GM12878 (cell line): ENCODE measurements at regions not wholly inside any gene's neighbourhood (a gene's known extent, or its start where the extent isn't known, plus 50 kb on each side); places are given as distances from the start of the nearest gene placed in this dataset.

Experiments used
- JUND ChIP-seq: IDR thresholded peaks from 2 replicates; pipeline ENCODE4 v1.6.1; 2012; ENCODE audit warnings: low read depth, mild to moderate bottlenecking, low read length, improper control_type of control experiment, moderate library complexity
- NFYB ChIP-seq: IDR thresholded peaks from 2 replicates; pipeline ENCODE4 v1.6.1; 2011; ENCODE audit warnings: low read depth, mild to moderate bottlenecking, low read length, improper control_type of control experiment, moderate library complexity; ENCODE audit not compliant: insufficient read depth
- SIX5 ChIP-seq: IDR thresholded peaks from 2 replicates; pipeline ENCODE4 v1.6.1; 2011; ENCODE audit warnings: mild to moderate bottlenecking, low read depth, low read length, moderate library complexity; ENCODE audit not compliant: severe bottlenecking
- TF ChIP-seq, protein P1 (sequence below): IDR thresholded peaks from 2 replicates; pipeline ENCODE4 v1.6.1; 2012; ENCODE audit warnings: mild to moderate bottlenecking, low read depth, low read length

- TF ChIP-seq SIX5 (no peak), JUND (no peak), NFYB (no peak)
- TF ChIP-seq, protein P1, sequence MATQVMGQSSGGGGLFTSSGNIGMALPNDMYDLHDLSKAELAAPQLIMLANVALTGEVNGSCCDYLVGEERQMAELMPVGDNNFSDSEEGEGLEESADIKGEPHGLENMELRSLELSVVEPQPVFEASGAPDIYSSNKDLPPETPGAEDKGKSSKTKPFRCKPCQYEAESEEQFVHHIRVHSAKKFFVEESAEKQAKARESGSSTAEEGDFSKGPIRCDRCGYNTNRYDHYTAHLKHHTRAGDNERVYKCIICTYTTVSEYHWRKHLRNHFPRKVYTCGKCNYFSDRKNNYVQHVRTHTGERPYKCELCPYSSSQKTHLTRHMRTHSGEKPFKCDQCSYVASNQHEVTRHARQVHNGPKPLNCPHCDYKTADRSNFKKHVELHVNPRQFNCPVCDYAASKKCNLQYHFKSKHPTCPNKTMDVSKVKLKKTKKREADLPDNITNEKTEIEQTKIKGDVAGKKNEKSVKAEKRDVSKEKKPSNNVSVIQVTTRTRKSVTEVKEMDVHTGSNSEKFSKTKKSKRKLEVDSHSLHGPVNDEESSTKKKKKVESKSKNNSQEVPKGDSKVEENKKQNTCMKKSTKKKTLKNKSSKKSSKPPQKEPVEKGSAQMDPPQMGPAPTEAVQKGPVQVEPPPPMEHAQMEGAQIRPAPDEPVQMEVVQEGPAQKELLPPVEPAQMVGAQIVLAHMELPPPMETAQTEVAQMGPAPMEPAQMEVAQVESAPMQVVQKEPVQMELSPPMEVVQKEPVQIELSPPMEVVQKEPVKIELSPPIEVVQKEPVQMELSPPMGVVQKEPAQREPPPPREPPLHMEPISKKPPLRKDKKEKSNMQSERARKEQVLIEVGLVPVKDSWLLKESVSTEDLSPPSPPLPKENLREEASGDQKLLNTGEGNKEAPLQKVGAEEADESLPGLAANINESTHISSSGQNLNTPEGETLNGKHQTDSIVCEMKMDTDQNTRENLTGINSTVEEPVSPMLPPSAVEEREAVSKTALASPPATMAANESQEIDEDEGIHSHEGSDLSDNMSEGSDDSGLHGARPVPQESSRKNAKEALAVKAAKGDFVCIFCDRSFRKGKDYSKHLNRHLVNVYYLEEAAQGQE, result no peak
Observed at GRCh38 chr1:17965515-17966100, 142.0 kb upstream of the IGSF21 start.
